Right renal cortex interstitium (tissue), 3 donors: ENCODE measurements at regions not wholly inside any gene's neighbourhood (a gene's known extent, or its start where the extent isn't known, plus 50 kb on each side); places are given as distances from the start of the nearest gene placed in this dataset.
"Not testable (repeated sequence)": the region's sequence is repeated elsewhere in the genome, so short reads cannot be mapped to it uniquely, and the experiment has no call there.

Experiments
- DNase-seq, 3 donors: peaks; one replicate each; pipeline ENCODE4 v3.0.0-alpha.2; 2013; ENCODE audit warnings: low read depth in 3 of 3, low spot score in 2 of 3

DNA sequence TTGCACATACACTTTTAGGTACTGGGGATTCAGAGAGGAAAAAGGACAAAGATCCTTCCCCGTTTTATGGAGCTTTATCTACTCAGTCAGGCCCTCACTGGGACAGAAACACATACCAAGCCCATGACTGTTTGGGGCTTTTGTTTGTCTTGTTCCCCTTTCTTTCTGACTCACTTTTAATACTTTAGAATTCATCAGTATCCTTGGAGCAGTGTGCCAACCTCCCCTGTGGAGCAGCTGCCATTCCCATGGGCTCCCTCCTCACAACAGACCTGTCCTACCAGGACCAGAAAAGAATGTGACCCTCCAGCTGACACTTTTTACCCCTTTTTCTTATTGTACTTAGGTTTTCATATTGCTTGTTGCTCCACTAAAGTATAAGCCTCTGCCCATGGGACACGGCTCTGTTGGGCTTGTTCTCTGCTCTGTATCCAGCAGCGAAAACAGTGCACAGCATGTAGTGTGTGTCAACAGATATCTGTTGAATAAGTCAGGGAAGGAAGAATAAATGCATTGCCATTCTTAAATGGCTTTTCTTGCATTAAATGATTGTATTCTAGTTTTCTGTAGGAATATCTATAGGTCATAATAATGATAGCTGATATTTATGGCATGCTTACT lies 431.1 kb downstream of the EFNB2 start:
- no peak for DNase-seq

DNA sequence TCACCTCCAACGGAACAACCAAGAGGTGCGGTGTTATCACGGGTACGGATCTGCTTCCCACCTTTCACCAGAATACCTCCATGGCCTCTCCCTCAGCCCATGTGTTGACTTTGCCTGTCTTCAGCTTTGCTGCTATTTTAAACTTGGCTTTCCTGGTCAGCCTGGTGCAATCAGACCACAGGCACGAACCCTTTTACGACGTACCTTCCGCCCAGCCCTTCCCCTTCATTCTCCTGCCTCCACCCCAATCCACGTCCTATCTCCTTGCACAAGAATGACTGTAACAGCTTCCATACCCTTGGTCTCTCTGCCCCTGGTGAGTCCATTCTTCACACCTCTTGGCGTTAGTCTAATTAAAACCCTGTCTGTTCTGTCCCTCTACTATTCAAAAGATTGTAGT lies 431.7 kb downstream of the EFNB2 start:
- no peak for DNase-seq

DNA sequence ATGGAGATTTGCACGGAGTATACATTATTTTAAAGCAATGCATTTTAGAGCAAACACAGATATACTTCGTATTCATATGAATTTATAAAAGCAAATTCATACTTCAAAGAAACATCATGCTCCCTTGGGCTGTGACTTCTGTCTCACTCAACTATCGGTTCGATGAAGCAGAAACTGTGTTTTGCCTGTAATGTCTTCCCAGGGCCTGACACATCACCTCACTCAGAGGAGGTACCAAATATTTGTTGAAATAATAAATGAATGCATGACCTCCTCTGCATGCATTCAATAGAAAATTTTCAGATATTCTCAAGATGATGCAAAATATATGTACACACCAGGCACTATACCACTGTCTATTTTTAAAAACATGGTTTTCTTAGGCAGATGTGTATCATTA lies 432.7 kb downstream of the EFNB2 start:
- DNase-seq, result no peak

DNA sequence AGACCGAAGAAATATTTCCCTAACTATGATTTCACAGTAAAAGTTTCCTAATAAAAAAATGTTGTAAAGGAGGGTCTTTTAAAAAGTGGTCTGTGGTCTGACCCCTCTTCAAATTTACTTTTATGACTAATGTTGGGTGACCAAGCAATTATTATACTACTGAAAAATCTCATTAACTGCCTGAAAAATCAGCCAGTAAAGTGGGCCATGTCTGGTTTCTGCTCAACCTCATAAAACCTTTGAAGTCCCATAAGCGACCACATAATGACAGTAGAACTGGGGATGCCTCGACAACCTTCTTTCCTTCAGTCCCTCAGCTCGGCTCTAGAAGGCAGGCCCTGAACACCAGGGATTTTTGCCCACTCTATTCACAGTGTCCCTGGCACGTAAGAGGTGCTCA lies 434.3 kb downstream of the EFNB2 start:
- no peak for DNase-seq

DNA sequence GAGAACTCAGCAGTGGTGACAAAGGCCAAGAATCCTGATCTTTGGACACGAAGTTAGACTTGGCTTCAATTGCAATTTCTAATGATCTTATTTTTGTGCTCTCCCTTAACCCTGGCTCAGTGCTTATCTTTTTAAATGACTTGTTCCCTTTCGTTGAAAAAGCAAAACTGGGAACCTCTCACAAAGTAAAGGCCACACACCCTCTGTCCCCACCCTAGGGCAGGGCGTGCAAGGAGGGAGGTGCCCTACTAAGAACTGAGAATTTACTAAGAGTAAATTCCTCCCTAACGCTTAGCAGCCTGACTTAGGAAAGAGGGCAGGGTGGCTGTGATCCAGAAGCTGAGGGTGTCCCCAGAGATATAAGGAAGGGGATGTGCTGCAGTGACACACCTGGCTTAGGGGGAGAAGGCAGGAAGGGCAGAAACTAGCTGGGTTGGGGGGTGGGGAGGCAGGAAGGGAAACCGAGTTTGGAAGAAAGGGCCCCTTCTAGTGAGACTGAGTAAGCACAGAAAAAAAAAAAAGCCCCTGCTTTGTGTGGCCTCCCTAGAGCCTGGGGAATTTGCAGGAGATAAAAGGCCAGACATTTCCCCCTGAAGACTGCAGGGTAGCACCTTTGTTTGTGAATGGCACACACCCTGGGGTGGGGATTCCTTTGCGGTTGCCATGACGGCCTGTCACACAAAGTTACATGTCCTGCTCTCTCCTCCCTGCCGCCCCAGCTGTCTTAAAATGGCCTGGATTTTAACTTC lies 435.1 kb downstream of the EFNB2 start:
- DNase-seq, result no peak

DNA sequence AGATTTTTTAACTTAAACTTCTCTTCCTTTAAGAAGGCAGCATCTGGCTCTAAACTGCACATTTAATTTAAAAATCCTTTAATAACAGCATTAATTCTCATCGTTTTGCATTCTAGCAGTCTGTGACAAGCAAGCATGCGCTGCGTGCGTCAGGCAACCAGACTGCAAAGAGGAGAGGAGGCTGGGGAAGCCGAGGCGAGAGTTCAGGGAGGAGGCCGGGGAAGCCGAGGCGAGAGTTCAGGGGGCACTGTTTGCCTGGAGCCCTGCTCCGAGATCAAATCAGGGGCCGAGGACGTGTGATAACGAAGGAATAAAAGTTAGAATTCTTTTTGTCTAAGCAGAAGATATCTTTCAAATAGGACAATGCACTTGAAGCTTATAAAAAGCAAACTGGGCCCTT lies 435.7 kb downstream of the EFNB2 start:
- DNase-seq, result no peak

DNA sequence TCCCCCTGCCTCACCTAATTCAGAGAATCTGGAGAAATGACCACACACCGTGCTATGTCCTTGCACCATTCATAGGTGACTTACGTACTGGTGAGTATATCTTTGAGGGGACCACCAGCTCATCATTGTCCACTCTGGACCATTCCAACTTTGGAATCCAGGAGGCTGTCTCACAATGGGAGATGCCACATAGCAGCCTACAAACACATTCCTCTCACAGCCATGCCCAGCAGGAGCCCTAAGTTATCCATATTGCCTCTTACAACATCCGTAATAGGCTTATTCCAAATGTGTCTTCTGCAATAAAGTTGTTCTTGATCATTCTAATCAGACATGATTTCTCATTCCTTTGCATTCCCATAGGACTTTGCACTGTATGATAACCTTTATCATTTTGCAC lies 436.7 kb downstream of the EFNB2 start:
- DNase-seq, result no peak

DNA sequence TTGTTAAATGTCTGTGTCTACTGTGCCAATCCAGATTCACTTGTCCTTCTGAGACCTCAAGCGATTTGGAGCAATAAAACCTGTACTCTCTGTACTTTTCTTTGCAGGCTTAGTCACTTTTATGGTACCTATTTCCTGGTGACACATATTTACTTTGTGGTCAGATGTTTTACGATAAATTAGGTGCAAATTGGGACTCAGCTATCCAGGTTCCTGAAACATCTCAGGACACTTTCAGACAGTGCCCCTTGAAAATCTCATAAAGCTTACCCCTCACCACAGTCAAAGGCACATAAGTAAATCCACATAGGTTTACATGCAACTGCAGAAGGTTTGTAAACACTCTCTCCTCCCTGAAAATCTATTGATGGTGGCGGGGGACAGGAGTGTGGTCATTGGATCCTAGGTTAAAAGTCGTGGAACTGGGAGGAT lies 438.8 kb downstream of the EFNB2 start:
- no peak for DNase-seq

DNA sequence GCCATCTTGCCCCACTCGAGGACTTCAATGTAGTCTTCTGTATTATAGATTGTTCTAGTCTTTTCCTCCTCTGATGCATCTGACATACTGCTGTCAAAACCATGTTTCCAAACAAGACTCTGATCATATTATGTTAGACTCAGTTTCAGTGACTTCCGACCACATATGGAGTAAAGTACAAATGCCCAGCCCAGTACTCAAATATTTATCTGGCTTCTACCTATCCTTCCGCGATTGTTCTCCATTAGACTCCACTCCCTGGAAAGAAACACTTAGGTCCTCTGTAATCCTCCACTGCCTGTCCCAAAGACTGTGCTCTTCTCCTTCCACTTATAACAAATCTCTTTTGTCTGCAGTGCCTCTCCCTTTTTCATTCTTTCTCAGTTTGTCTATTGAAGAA lies 439.5 kb downstream of the EFNB2 start:
- no peak for DNase-seq

DNA sequence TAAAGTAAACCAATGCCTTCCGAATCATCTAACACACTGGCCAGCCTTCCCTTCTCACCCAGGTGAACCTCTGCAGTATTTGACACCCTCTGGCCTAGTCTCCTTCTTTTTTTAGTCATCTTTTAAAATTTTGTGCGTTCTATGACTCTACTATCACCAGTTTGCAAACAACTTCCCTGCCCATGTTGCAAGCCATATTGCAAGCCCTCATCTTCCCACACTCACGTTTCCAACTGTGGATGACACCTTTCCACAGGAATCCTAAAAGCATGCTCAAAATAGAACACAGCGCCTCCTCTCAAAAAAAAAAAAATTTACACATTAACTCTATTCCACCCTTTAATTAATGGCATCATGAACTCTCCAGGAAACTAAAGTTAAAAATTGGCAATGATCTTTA lies 440.1 kb downstream of the EFNB2 start:
- no peak for DNase-seq

DNA sequence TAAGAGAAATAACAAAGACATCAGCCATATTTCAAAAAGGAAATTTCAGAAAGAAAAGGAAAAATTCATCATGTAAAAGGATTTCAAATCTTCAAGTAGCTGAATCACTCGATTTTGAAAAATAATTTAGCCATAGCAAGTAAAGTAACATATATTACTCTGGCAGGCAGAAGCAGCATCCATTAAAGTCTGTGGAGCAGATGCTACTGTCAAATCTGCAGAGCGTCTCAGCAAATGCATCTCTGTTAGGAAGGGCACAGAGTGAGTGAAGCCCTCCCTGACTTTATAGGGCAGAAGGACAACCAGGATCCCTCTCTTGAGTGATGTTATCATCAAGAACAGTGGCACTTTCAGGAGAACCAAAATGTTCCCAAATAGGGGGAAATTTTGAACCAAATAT lies 445.5 kb downstream of the EFNB2 start:
- no peak for DNase-seq

DNA sequence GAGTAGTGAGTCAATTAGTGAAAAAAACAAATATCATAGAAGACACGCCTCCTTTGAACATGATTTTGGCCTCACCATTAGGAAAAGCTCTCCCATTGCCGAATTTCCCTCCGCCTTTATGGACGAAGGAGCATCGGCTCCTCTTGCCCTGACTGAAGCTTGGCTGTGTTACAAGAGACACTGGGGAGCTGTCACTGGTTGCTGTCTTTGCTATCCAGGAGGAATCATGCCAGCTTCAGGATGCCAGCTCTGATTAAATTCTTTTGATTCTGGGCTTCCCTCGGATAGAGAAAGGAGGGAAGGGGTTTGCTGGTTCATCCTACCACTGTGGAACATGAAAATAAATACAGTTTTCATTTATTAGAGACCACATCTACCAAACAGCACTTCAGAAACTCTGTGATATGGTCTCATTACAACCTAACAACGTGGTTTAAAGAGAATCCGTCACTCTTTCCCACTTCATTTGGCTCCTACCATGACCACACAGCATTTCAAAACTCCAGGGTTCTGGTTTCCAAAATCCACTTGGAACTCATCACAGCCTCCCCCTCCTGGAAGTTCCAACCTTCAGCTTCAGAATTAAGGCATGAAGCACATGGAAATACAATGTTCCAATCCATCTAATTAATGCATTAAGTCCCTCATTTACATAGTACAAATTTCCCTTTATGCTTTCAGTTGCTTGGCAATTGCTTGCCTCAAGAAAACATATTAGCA lies 446.0 kb downstream of the EFNB2 start:
- DNase-seq, result no peak

DNA sequence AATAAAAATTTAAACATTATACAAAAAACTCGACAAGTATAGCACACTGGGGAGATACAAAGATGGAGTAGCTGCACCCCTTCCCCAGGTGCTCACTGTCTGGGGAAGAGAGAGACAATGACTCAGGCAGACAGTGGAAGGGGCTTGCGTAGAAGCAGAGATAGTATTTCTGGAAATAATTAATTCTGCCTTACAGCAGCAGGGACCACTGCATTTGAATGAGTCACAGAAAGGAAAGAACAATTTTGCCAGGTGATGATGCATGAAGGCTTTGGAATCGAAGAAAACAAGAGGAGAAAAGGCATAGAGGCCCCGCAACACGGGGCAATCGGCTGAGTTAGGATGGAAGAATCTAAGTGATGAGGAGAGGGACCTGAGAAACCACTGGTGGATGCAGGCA lies 447.4 kb downstream of the EFNB2 start:
- DNase-seq, result peak in 1 of 3 donors; percentile 10

DNA sequence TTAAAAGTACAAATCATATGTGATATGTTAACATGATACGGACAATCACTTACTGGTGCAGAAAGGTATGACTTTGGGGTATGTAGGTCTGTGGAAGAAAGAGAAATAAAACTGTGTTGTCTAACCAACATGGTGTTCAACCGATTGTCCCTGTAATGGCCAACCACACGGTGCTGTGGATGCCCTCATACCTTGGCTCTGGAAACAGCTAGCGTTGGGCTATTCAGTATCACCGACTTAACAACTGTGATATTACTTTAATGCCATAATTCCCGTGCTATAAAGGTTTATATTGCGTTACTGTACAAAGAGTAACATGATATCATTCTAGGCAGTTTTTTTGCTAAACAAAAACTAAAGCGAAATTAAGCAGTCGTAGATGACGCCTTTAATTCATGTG lies 448.3 kb downstream of the EFNB2 start:
- no peak for DNase-seq

DNA sequence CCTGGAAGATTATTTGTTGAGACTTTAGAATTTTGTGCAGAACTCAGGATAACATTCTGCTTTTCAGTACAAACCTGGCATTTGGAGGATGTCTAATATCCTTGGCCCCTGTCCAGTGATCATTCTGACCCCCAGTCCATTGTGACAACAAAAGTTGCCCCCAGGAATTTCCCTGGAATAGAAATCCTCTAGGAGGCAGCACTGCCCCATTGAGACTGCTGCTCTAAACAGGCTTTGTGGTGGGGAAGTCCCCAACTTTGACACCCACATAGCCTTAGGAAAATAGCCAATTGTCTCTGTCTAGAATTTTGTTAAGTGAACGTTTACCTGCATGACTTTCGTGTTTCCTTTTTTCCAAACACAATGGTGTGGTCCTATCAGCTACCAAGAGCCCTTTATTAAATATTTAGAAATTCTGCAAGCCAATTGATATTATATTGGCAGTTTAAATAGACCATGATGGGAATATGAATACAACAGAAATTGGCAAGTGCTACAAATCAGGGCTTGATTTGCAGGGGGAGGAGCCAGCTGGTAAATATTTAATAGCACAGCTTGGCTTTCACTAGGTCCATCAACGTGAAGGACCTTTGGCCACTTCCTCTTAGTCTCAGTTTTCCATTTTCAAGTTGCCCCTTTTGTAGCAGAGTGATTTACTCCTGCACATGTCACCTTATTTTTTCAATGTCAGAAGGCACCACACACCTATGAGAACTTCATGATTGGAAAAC lies 451.7 kb downstream of the EFNB2 start:
- DNase-seq, result no peak

DNA sequence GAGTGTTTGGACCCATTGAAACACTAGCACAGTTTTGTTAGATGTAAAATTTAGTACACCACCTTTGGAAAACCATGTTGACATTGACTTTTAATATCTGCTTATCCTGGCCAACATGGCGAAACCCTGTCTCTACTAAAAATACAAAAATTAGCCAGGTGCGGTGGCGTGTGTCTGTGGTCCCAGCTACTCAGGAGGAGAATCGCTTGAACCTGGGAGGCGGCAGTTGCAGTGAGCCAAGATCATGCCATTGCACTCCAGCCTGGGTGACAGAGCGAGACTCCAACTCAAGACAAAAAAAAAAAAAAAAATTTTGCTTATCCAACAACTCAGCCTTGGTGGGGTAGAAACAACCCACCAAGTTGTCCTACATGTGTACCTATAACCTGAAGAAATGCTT lies 454.2 kb downstream of the EFNB2 start:
- DNase-seq, result not testable (repeated sequence)

DNA sequence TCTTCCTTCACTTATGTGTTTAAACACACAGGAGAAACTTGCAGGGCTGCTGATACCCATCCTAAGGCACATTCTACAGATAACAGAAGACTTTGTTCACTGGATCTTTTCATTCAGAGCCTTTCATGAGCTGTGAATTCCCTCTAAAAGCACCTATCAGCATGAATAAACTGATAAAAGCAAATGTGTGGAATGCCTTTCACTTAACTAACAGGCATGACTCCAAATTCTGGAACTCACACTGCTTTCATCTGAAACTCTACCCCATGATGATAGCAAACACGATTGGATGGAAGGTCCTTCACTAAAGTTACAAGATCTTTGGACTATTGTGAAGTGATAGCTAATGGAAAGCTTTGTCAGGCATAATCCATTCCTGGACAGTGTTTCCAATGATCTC lies 457.3 kb downstream of the EFNB2 start:
- no peak for DNase-seq

DNA sequence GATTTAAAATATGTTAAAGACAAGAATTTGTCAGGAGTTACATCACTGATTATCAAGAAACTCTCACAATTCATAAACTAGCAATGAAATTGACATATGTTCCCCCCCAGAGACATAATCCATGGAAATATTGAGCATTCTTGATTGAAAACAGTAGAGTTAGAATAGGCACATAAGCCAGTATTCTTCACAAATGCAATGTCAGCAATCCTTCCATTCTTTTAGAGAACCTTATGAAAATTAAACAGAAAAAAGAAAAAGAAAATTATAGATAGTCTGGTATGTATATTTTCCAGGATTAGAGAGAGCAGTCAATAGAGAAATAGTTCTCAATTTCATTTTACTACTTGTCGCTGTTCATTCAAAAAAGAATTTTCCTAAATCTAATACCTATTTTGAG lies 458.4 kb downstream of the EFNB2 start:
- no peak for DNase-seq

DNA sequence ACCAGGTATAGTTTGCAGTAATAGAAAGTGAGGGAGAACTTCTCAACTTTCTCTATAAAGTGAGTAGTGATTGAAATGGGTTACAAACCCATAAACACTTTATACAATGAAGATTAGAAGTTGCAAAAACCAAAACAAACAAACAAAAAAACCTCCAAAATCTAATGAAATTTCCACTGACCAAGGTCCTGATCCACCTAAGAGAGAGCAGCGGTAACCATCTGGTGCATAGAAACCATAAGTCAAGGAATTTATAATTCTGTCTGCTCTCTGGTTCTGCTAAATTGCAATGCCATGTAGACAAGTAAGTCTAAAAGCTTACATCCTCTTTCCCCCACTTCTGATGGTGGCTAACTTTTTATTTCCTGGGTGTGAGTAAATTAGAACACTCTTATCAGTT lies 463.4 kb downstream of the EFNB2 start:
- no peak for DNase-seq

DNA sequence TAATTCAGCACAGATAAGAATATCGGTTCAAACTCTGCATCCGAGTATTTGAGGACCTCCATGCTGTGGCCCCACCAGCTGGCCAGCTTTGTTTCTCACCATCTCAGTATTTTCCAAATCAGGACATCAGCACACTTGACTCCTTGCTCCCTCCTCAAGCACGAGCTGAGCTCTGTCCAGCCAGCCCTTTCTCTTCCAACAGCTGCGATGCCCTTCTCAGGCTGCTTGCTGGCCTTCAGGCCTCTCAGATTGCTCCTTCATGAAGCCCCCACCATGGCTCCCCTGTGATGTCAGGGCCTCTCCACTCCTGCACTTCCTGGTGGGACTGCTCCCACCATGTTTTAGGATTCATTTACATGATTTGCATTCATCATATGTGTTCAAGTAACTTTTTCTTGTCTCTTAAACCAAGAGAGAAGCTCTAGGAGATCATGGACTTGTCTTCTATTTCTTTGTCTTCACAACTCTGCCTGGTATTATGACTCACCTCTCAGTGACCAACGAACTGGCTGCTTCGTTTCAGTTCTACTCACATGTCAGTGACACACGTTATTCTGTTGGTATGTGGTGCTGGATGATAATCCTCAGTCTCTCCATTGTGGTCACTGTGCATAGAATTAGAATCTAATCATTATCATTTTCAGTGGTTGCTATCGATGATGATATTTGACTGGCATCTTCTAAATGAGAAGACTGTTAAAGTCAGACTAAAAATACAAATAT lies 471.7 kb downstream of the EFNB2 start:
- DNase-seq, result no peak

DNA sequence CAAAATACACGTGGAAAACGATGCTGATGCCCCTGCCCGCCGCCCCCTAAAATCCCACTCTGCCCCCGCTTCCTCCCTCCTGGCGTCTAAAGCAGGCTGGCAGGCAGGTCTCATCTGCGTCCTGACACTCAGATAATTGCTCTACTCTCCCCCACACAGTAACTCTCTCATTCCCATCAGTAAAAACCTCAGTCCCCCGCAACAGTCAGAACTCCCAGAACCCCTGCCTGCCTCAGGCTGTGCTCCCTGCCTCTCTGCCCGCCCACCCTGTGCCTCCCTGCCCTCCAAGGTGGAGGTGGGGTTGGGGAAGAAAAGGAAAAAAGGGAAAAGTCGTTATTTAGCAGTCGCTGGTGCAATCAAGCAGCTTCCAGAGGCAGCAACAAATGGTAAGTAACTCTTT lies 473.7 kb downstream of the EFNB2 start:
- DNase-seq, result no peak
